Kidney glomerular epithelial cell (primary cell): ENCODE measurements at regions not wholly inside any gene's neighbourhood (a gene's known extent, or its start where the extent isn't known, plus 50 kb on each side); places are given as distances from the start of the nearest gene placed in this dataset.
"Not testable (repeated sequence)": the region's sequence is repeated elsewhere in the genome, so short reads cannot be mapped to it uniquely, and the experiment has no call there.

Experiments
- DNase-seq: peaks from one replicate; lab custom pipeline; 2025; lab: John Stamatoyannopoulos, UW

DNA sequence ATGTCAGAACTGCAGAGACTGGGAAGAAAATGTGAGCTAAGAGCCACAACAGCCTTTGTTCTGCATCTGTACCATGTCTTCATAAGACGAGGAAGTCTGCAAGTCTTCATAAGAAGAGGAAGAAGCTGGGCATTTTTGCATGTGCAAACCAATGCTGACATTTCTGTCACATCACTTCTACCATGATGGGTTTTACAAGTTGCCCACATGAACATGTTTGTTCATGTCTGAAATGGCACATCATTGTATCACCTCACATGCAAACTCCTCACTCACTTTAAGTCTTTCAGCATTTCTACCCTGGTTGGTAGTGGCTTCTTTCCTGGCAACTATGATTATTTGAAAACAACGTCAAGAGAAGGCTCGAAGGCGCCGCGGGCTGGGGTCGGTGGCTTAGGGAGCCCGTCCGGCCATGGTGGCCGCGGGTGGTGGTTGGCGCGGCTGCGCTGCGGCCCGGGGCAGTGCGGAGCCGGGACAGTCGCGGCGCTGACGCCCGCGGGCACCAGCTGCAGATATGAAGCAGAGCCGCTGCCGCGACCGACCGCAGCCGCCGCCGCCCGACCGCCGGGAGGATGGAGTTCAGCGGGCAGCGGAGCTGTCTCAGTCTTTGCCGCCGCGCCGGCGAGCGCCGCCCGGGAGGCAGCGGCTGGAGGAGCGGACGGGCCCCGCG, 433.1 kb upstream of the WWC1 start:
- DNase-seq = not testable (repeated sequence)

DNA sequence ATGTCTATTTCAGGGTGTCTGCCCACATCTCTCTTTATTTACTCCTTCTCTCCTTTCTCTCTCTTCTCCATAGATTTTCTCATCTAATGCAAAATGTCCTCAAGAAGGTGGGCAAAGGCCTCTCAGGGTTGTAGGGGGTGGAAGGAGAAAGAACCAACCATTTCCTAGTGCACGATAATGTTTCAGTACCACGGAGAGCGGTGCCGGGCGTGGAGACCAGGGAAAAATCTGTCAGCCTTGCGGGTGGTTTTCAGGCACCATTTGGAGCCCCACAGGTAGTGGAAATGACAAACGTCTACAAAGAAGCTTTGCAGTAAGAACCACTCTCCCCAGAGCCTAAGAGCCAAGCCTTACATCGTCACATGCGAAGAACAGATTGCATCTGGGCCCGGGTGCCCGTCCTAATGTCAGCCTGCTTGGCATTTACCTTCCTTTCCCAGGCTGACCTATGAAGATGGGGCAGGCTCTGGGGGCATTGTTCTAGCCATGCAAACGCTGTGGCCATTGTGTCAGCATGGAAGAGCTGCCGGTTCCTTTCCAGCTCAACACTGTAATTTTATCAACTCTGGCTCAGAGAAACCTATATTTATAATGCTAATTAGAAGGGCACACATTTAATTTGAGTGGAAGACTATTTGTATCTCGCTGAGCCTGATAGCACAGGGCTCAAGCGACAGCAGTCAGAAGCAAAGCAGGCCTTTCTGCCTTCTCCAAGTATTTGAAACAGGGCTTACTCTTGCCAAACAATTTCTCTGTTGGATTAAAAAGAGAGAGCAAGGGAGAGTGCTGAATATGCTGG, 430.1 kb upstream of the WWC1 start:
- DNase-seq = no peak

DNA sequence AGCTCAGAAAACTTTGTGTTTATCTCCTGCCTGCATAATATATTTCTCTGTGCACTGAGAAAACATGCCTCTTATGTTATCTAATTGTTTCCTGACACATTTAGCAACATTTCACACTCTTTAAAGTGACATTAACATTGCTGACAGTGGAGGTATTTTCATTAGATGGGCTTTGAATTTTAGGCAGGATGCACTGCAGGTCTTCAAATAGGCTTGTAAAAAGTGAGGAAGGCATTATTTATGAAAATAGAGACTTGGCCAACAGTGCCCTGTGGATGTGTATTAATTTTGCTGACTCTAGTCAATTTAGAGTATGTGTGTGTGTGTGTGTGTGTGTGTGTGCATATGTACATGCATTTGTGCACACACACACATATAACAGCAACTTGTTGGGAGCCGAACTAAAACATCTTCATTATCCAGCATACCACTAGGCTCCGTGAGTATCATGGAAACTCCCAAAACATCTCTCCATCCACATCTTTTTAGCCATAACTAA, 429.5 kb upstream of the WWC1 start:
- no peak for DNase-seq

DNA sequence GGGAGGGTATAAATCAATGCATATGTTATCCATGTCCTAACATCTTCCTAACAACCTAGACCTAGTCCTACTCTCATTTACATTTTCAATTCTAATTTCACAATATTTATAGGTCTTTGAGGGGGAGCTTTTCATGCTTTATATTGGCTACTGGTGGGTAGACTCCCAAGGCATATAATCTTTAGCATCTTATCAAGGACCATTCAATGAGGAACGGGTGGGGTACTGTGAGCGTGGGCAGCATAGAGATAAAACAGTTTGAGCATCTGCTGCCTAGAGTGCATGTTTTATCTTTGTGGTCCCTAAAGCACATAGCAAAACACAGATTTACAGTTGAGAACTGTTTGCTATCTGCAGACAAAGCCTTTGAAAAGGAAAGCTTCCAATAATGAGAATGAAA, 427.6 kb upstream of the WWC1 start:
- DNase-seq = no peak

DNA sequence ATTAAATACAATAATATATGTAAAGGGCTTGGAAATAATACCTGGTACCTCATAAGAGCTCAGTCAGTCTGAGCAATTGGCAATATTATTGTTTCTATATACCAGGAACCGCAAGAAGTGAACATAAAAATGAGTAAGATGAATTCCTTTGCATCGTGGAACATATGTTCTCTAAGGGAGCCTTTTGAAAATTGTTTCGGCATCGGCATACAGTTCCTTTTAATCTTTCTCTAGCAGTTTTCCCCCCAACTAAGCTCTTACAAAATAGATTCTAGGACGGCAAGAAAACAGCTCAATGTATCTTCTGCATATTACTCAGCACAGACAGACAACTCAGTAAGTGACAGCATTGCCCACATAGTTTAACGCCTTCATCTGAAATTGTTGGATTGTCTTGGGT, 426.6 kb upstream of the WWC1 start:
- no peak for DNase-seq

DNA sequence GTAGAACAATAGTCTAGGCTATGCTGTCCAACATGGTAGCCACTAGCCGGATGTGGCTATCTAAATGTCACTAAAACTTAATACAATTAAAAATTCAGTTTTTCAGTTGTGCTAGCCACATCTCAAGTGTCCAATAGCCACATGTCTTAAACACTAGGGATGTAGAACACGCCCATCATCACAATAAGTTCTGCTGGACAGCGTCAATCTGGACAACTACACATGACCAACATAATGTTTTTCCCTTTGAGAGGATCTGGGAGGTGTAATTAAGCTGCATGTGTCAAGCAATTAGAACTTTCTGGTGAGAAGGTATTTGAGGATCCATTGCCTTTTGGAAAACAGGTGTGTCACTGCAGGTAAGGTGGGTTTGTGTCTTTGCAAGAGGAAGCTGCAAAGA, 424.6 kb upstream of the WWC1 start:
- no peak for DNase-seq

DNA sequence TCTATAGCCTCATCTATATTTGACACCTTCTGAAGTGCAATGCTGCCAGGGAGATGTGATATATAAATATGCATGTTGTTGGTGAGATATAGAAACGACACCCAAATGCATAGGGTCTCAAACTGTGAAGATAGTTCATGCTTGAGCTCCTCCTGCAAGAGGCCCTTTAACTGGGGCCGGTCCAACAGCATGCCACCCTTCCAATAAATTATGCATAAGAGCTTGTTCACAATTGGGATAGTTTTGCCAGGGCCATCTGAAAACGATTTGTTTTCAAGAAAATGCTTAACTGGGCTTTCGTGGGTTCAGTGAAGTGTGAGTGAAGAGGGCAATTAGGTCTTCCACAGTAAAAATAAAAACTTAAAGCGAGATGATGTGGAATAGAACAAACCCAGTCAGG, 424.2 kb upstream of the WWC1 start:
- no peak for DNase-seq

DNA sequence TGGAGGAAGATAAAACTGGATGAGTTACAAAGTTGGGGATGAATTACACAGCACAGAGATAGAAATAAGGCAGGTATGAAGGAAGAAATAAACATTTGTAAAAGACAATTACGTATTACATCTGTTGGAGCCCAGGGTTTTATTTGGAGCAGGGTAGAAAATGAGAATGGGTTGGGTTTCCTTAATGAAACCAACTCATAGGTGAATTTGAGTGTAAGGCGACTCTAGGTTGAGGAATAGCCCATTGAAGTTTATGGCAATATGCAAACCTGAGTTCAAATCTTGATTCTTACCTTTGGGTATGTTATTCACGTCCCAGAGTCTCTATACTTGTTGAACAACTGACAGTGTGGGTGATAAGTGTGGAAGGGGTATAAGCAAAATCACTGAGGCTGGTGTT, 422.3 kb upstream of the WWC1 start:
- DNase-seq = no peak

DNA sequence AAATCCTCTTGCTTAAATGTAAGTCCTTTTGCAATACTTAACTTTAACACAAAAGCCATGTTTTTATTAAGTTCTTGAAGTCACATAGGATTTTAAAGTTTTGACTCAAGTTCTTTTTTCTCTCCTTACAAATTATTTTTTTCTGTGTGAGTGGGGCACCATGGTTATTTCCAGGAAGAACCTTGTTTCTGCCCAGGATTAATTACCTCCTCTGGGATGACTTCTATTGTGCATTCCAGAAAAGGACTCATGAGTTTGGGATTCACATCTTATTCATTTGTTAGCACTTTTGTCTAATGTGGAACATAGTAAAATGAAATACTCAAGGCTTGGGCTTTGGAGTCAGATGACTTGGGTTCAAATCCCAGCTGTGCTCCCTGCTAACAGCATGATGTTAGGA, 421.4 kb upstream of the WWC1 start:
- no peak for DNase-seq

DNA sequence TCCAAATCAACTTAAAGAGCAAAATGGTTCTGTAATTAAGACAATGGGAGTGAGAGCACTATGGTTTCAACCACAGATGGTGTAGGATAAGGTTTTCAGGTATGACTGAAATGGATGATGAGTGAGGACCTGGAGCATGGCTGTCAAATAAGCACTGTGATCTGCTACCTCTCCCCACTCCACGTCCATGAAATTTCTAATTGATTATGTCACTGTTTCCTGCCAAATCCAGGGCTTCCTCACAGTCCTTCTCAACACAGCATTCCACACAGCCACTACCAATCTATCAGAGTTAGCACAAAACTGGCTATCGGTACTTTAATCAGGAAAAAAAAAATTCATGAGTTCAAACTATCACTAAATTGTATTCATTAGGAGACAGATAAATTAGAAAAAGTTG, 420.4 kb upstream of the WWC1 start:
- no peak for DNase-seq

DNA sequence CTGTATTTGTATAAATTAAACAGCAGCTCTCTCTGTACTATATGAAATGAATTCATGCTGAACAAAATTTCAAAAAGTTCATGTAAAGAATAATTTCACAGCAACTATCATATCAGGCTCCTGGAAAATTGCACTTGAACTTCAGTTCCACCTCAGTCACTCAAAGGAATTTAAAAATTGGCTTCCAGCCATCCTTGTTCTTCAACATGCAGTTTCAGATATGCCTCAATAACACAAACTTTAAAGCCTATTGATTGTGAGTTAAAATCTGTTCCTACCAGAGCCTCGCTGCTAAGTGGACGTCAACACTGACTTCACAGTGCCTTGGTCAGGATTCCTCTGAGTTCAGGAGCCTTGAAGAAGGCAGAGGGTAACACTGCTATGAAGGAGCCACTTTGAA, 418.7 kb upstream of the WWC1 start:
- DNase-seq = peak; percentile 33

DNA sequence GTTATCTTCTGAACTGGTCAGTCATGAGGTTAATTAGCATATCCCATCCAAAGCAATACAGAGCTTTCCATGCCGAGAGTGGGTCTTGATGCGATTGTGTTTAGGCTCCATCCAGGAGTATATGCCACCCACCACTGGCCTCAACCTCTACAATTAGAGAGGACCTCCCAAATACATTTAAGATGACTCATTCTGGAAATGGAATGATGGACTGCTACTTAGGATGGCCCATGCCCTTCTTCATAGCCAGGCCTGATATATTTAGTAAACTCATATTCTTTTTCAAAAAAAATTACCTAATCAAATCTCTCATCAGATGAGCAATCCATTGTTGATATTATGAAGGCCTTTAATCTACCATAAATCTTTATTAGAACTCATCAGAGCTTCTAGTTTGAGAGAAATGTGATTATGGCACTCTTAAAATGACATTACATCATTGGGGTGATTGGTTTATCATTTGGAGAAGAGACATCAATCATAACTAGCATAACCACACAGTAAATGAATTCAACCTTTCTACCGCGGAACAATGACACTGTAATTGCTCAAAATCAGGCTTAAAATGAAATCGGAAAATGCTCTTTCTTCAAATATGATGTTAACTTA, 414.2 kb upstream of the WWC1 start:
- DNase-seq = no peak

DNA sequence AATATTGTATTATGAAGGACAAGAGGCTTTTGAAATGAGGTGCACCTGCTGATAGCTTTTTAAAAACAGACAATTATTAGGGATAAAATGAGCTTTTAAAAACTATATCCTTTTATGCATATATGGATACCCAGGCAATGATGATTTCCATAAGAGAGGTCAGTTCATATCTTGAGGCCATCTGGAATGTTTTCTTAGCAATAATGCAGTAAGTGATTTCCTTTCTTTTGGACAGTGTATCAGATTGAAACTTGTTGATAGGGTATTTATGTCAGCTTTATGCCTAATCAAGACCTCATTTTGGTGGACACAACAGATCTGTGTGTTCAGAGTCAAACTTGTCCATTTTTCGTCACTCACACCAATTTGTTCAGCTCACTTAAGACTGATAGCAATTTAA, 413.5 kb upstream of the WWC1 start:
- DNase-seq = no peak

DNA sequence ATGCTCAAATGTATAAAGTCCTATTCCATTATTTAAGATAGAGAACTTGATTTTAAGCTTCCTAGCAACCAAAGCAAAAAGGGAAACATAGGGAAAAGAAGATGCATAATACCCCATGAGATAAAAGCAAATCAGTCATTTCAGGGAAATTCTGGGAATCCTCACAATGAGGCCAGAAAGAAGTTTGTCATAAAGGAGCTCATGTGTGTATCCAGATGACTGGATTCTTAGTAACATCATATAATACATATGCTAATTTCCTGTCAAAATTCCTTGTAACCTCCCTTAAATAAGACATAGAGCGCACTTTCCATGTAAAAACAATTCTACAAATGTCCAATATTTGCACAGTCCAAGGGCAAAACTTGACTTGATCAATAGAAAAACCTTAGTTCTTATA, 411.0 kb upstream of the WWC1 start:
- no peak for DNase-seq

DNA sequence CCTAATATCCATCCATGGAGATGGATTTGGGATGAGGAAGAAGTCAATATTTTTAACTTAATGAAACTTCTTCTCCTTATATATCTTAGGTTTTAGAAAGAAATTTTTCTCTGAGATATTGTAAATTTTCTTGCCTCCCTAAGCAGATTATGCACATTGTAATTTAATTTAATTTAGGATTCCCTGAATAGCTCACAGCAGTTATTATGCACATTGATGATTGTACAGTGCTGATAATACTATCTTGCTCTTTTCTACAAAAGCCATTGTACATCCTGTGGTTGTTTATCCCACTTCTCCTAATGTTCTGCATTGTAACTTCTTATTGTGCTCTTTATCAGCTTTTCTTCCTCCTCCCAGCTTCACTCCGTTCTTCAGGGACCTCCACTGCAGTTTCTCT, 410.4 kb upstream of the WWC1 start:
- no peak for DNase-seq

DNA sequence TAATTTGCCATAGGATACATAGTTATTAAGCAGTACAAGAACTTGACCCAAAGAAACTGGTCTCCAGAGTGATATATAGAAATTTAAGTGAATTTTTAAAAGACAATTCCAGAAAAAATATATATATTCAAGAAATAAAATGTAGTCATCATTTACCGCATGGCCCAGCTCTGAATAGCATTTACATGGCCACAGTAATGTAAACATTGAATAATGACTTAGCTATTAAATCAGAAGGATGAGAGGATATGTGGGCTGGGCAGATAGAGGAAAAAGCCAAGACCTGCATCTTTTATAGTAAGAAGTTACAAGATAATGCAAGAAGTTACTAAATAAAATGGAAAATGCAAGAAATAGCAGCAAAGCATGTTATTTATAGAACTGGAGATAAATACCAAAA, 405.2 kb upstream of the WWC1 start:
- no peak for DNase-seq

DNA sequence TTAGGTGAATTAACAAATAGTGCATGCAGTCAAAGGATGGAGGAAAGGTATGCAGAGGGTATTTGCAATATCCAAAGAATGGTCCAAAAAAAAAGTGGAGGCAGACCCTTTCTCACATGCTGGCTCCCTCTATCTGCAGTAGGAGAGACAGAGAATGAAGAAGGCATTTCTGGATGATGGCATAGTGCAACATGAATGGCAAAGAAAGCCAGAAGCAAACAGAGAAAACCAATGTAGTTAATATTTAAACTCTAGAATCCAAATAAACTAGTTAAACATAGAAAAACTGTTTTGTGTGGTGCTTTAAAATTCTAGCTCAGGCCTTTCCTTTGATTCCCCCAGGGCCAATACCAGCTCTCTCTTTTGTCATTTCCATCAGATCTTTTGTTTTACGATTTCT, 403.1 kb upstream of the WWC1 start:
- peak; percentile 26 for DNase-seq

DNA sequence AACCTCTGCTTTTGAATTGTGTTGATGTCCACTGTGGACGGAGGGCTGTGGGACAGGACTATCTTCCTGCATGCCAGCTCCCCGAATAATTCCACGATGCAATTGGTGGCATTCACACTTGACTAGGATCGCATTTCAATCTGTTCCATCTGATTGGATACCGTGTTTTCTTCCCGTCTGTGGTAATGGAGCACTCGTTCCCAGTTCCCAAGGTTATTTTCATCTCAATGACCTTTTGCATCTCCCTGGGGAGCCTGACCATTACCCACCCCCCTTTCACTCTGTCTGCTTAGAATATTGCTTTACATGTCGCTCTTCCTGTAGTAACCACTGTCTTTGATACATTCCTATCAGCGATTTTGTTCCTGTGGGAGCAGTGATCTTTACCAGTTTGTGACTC, 402.2 kb upstream of the WWC1 start:
- no peak for DNase-seq

DNA sequence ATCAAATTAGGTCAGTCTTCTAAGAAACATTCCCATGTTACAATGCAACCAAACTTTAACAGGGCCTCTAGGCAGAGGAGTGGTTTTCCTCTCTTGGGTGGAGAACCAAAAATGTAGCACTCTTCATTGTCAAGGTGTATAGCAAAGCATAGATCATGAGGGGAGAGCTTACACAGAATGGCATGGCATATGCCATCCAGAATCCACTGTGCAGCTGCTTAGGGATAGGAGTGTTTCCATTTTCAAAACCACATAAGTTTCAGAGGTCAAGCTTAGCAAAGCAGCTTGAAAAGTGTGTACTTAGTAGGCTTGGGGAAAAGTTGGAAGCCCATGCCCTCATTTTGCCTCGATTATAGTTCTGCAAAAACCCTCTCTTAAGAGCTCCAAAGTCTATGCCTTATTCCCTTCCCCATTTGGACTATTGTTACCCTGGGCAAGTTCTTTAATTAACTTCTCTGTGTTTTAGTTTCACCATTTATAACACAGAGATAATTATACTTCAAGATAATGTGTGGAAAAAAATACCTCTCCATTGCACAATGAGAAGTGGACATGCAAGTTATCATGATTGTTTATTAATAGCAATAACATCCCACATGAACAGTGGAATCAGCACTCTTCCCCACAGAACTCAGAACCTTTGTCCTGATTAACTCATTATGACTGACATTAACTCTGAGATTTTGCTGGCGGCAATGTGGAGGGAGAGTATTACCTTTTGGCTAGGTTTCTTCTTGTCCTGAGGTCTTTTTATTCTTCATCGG, 398.9 kb upstream of the WWC1 start:
- no peak for DNase-seq

DNA sequence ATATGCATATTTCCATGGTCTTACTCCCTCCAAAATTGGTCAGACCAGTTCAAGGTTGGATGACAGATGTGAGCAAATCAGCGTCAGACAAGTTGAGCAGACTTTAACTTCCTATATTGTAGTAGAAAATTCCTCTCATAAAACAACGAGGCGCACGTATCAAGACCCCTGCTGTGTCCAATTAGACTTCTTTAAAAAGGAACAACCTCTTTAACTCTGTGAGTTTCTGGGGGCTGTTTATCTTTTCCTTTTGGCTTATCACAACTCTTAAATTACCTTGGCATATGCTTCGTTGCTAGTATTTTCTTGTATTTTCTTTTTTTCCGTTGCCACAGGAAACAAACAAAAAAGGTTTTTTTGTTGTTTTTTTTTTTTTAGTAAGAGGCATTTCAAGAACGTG, 398.2 kb upstream of the WWC1 start:
- DNase-seq = no peak

DNA sequence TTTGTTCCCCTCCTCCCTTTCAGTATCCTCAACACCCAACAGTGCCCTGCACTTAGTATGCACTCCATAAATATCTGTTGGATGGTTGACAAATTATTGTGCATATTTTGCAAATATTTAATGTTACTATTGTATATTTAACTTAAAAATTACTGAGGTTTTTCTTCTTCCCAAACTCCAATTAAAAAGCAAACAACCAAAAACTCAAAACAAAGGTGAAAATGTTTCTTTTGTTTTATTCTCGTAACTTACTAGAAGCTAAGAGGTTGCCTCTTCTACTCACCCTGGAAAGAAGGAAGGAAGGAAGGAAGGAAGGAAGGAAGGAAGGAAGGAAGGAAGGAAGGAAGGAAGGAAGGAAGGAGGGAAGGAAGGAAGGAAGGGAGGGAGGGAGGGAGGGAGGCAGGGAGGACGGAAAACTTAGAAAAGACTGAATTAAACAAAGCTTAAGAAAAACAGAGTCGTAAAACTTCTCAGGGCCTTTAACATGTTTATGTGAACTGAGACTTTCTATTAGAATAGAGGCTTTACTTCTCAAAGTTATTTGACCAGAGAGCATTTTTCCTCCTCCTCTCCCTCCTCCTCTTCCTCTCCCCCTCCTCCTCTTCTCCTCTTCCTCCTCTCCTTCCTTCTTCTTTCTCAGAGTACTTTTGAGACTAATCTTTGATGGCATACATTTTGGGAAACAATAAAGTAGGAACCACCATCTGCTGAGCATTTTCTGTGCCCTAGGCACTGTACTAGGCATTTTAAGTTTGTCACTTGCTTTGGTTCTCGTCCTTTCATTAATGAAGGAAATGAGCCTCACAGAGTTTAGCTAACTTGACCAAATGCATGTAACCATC, 396.6 kb upstream of the WWC1 start:
- DNase-seq = no peak
